MM.1S (cell line): ENCODE measurements at regions not wholly inside any gene's neighbourhood (a gene's known extent, or its start where the extent isn't known, plus 50 kb on each side); places are given as distances from the start of the nearest gene placed in this dataset.

Experiments
- DNase-seq: peaks from one replicate; pipeline ENCODE4 v3.0.0-alpha.2; 2015
- H2AFZ ChIP-seq: fragments of 300-600 bp; sonication (generic); 2 replicates; pipeline ENCODE4 v1.6.0; 2016; ENCODE audit warnings: antibody characterized with exemption, low read length
- H3F3A ChIP-seq: fragments of 300-600 bp; sonication (generic); 2 replicates; pipeline ENCODE4 v1.6.1; 2016; ENCODE audit warnings: mild to moderate bottlenecking, antibody characterized with exemption, low read length, moderate library complexity, mixed read lengths; ENCODE audit not compliant: insufficient read depth
- H3K27ac ChIP-seq: fragments of 300-600 bp; sonication (generic); 2 replicates; pipeline ENCODE4 v1.5.1; 2016; ENCODE audit warnings: mild to moderate bottlenecking, low read length
- H3K27me3 ChIP-seq: fragments of 300-600 bp; sonication (generic); replicated peaks from 2 replicates; pipeline ENCODE4 v1.6.0; 2016; ENCODE audit warnings: low read length; ENCODE audit not compliant: insufficient read depth
- H3K36me3 ChIP-seq: fragments of 300-600 bp; sonication (generic); replicated peaks from 2 replicates; pipeline ENCODE4 v1.6.1; 2016; ENCODE audit warnings: mild to moderate bottlenecking, low read length, mixed read lengths; ENCODE audit not compliant: insufficient read depth
- H3K4me1 ChIP-seq: fragments of 300-600 bp; sonication (generic); 2 replicates; pipeline ENCODE4 v1.6.1; 2016; ENCODE audit warnings: low read length, mixed read lengths
- H3K4me2 ChIP-seq: fragments of 300-600 bp; sonication (generic); 2 replicates; pipeline ENCODE4 v1.6.0; 2016; ENCODE audit warnings: low read depth, low read length
- H3K4me3 ChIP-seq: fragments of 300-600 bp; sonication (generic); 2 replicates; pipeline ENCODE4 v1.5.1; 2016; ENCODE audit warnings: low read length, mixed read lengths
- H3K79me2 ChIP-seq: fragments of 300-600 bp; sonication (generic); 2 replicates; pipeline ENCODE4 v1.6.1; 2016; ENCODE audit warnings: mixed run types, low read length, mixed read lengths
- H3K9ac ChIP-seq: fragments of 300-600 bp; sonication (generic); 2 replicates; pipeline ENCODE4 v1.6.1; 2016; ENCODE audit warnings: low read length, mixed read lengths
- H3K9me2 ChIP-seq: fragments of 300-600 bp; sonication (generic); replicated peaks from 2 replicates; pipeline ENCODE4 v1.6.1; 2016; ENCODE audit warnings: mild to moderate bottlenecking, low read length, mixed read lengths; ENCODE audit not compliant: insufficient read depth
- H3K9me3 ChIP-seq: fragments of 300-600 bp; sonication (generic); replicated peaks from 2 replicates; pipeline ENCODE4 v1.6.1; 2016; ENCODE audit warnings: mild to moderate bottlenecking, low read length, mixed read lengths; ENCODE audit not compliant: insufficient read depth
- H4K20me1 ChIP-seq: fragments of 300-600 bp; sonication (generic); 2 replicates; pipeline ENCODE4 v1.6.1; 2016; ENCODE audit warnings: mild to moderate bottlenecking, low read length, moderate library complexity, mixed read lengths; ENCODE audit not compliant: insufficient read depth
- CTCF ChIP-seq: fragments of 300-600 bp; sonication (generic); IDR thresholded peaks from 2 replicates; pipeline ENCODE4 v1.5.1; 2016; ENCODE audit warnings: antibody characterized with exemption, low read length, mixed read lengths
- EZH2 ChIP-seq: fragments of 300-600 bp; sonication (generic); optimal IDR thresholded peaks from 2 replicates; pipeline ENCODE3; 2017; ENCODE audit warnings: low read depth, mild to moderate bottlenecking, antibody characterized with exemption, low read length, mixed read lengths
- EZH2phosphoT487 ChIP-seq: fragments of 300-600 bp; sonication (generic); IDR thresholded peaks from 2 replicates; pipeline ENCODE4 v1.6.1; 2018; ENCODE audit warnings: antibody characterized with exemption, low read length

GRCh38 chr12:127773520-127773919 lies 493.4 kb upstream of the TMEM132C start:
- H3K27me3 ChIP-seq: no peaks in the 10 kb centered on the region
- no peaks in the 10 kb centered on the region for H4K20me1 ChIP-seq
- H3K36me3 ChIP-seq: no peaks in the 10 kb centered on the region
- H3K27ac ChIP-seq: no peak overlapping the region
- DNase-seq: no peak
- no peak overlapping the region for H2AFZ ChIP-seq
- H3K79me2 ChIP-seq: no peaks in the 10 kb centered on the region
- TF ChIP-seq CTCF (no peak), EZH2phosphoT487 (no peak), EZH2 (no peak)
- H3K4me3 ChIP-seq: no peak overlapping the region
- H3K9me3 ChIP-seq: no peaks in the 10 kb centered on the region
- H3K9me2 ChIP-seq: no peaks in the 10 kb centered on the region
- no peaks in the 10 kb centered on the region for H3F3A ChIP-seq
- H3K4me1 ChIP-seq: no peaks in the 10 kb centered on the region
- H3K4me2 ChIP-seq: no peak overlapping the region
- H3K9ac ChIP-seq: no peak overlapping the region

DNA sequence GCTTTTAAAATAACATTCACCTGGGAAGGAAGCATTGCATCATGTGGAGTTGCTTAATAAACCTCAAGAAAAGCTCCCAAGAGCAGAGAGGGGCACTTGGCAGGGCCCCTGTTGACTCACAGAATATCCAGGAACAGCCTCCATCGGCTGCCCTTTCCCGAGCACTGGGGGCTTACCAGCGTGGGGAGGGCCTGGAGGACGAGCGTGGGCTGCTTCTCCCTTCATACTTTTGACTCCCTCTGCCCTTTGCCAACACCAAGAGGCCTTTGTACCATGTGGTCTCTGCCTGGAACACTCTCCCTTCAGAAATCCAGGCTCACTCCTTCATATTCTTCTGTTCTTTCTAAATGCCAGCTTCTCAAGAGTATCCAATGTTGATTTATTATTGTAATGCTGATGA lies 492.1 kb upstream of the TMEM132C start:
- Histone ChIP-seq H3K4me3 (no peak overlapping the region), H4K20me1 (no peaks in the 10 kb centered on the region), H2AFZ (no peak overlapping the region), H3K9me3 (no peaks in the 10 kb centered on the region), H3K4me2 (no peak overlapping the region), H3K4me1 (no peaks in the 10 kb centered on the region), H3K9ac (no peak overlapping the region), H3K27me3 (no peaks in the 10 kb centered on the region), H3K27ac (no peak overlapping the region), H3K36me3 (no peaks in the 10 kb centered on the region), H3K79me2 (no peaks in the 10 kb centered on the region), H3K9me2 (no peaks in the 10 kb centered on the region), H3F3A (no peaks in the 10 kb centered on the region)
- DNase-seq: no peak
- TF ChIP-seq EZH2phosphoT487 (no peak), CTCF (no peak), EZH2 (no peak)

DNA sequence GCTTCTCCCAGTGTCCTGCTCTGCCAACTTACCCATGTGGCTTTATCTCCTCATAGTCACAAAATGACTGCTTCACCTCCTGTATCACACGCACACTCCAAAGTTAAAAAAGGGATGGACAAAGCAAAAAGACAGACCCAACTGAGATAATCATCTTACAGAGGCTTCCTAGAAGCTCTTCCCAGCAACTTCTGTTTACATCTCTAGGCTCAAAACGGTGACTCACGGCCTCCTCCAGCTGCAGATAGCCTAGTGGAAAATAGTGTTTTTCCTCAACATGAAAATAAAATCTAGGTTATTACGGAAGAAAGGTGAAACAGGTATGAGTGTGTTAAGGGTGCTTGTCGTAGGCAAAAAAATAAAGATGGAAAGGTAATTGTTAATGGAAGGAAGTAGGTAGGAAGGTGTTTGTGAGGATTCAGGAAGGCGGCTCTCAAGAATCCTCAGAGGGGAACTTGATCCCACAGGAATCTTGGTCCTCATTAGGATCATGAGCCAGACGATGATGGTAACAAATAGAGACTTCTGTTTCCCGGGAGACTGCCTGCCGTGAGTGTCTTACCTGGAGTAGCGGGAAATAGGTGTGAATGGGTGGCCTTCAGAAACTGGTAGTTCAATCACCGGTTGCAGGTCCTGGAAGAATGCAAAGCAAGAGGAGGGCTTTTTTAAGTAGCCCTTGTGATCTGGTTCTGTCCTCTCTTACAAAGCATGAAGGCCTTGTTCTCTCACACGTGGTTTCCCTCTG lies 487.5 kb upstream of the TMEM132C start:
- no peaks in the 10 kb centered on the region for H3K4me1 ChIP-seq
- no peaks in the 10 kb centered on the region for H3K36me3 ChIP-seq
- DNase-seq: no peak
- TF ChIP-seq EZH2phosphoT487 (no peak), EZH2 (no peak), CTCF (no peak)
- H3K9me3 ChIP-seq: no peaks in the 10 kb centered on the region
- no peak overlapping the region for H2AFZ ChIP-seq
- H3K4me3 ChIP-seq: no peak overlapping the region
- H3K27ac ChIP-seq: no peak overlapping the region
- no peaks in the 10 kb centered on the region for H3K9me2 ChIP-seq
- H3K9ac ChIP-seq: no peak overlapping the region
- no peaks in the 10 kb centered on the region for H3K27me3 ChIP-seq
- H3K4me2 ChIP-seq: no peak overlapping the region
- H3K79me2 ChIP-seq: no peaks in the 10 kb centered on the region
- no peaks in the 10 kb centered on the region for H4K20me1 ChIP-seq
- no peaks in the 10 kb centered on the region for H3F3A ChIP-seq
